ENCODE measurements at regions not wholly inside any gene's neighbourhood (a gene's known extent, or its start where the extent isn't known, plus 50 kb on each side); places are given as distances from the start of the nearest gene placed in this dataset.

- TF ChIP-seq PHB2 (IDR thresholded peaks at IDR 0.05; ENCODE audit: low read depth) (no peak), ZNF668 (CRISPR knock-in tag; IDR thresholded peaks at IDR 0.05) (no peak), RCOR1 (IDR thresholded peaks at IDR 0.05; ENCODE audit: borderline replicate concordance in 1 of 2, low read depth in 2 of 2, low read length in 2 of 2) (no peak), FOXA1 (IDR thresholded peaks at IDR 0.05; ENCODE audit: borderline replicate concordance) (no peak), GABPA (tag; conservative IDR thresholded peaks at IDR 0.05; ENCODE audit: low read depth) (no peak), CC2D1A (IDR thresholded peaks at IDR 0.05) (no peak), CEBPB (tag; IDR thresholded peaks at IDR 0.05) (no peak), NR2C2 (CRISPR knock-in tag; IDR thresholded peaks at IDR 0.05) (no peak), NR2C2 (tag; IDR thresholded peaks at IDR 0.05) (no peak), EZH2 (IDR thresholded peaks at IDR 0.05; ENCODE audit: borderline replicate concordance, low read depth, low read length) (no peak)
- TF ChIP-seq, protein P1, sequence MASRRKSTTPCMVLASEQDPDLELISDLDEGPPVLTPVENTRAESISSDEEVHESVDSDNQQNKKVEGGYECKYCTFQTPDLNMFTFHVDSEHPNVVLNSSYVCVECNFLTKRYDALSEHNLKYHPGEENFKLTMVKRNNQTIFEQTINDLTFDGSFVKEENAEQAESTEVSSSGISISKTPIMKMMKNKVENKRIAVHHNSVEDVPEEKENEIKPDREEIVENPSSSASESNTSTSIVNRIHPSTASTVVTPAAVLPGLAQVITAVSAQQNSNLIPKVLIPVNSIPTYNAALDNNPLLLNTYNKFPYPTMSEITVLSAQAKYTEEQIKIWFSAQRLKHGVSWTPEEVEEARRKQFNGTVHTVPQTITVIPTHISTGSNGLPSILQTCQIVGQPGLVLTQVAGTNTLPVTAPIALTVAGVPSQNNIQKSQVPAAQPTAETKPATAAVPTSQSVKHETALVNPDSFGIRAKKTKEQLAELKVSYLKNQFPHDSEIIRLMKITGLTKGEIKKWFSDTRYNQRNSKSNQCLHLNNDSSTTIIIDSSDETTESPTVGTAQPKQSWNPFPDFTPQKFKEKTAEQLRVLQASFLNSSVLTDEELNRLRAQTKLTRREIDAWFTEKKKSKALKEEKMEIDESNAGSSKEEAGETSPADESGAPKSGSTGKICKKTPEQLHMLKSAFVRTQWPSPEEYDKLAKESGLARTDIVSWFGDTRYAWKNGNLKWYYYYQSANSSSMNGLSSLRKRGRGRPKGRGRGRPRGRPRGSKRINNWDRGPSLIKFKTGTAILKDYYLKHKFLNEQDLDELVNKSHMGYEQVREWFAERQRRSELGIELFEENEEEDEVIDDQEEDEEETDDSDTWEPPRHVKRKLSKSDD (conservative IDR thresholded peaks at IDR 0.05; ENCODE audit: low read length): no peak
- TF ChIP-seq, protein P2, sequence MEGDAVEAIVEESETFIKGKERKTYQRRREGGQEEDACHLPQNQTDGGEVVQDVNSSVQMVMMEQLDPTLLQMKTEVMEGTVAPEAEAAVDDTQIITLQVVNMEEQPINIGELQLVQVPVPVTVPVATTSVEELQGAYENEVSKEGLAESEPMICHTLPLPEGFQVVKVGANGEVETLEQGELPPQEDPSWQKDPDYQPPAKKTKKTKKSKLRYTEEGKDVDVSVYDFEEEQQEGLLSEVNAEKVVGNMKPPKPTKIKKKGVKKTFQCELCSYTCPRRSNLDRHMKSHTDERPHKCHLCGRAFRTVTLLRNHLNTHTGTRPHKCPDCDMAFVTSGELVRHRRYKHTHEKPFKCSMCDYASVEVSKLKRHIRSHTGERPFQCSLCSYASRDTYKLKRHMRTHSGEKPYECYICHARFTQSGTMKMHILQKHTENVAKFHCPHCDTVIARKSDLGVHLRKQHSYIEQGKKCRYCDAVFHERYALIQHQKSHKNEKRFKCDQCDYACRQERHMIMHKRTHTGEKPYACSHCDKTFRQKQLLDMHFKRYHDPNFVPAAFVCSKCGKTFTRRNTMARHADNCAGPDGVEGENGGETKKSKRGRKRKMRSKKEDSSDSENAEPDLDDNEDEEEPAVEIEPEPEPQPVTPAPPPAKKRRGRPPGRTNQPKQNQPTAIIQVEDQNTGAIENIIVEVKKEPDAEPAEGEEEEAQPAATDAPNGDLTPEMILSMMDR (IDR thresholded peaks at IDR 0.05 in 2 of 3, conservative IDR thresholded peaks at IDR 0.05 in 1 of 3; ENCODE audit: insufficient read depth in 2 of 3, low read depth in 1 of 3, low read length in 3 of 3): no peak
- TF ChIP-seq, protein P3, sequence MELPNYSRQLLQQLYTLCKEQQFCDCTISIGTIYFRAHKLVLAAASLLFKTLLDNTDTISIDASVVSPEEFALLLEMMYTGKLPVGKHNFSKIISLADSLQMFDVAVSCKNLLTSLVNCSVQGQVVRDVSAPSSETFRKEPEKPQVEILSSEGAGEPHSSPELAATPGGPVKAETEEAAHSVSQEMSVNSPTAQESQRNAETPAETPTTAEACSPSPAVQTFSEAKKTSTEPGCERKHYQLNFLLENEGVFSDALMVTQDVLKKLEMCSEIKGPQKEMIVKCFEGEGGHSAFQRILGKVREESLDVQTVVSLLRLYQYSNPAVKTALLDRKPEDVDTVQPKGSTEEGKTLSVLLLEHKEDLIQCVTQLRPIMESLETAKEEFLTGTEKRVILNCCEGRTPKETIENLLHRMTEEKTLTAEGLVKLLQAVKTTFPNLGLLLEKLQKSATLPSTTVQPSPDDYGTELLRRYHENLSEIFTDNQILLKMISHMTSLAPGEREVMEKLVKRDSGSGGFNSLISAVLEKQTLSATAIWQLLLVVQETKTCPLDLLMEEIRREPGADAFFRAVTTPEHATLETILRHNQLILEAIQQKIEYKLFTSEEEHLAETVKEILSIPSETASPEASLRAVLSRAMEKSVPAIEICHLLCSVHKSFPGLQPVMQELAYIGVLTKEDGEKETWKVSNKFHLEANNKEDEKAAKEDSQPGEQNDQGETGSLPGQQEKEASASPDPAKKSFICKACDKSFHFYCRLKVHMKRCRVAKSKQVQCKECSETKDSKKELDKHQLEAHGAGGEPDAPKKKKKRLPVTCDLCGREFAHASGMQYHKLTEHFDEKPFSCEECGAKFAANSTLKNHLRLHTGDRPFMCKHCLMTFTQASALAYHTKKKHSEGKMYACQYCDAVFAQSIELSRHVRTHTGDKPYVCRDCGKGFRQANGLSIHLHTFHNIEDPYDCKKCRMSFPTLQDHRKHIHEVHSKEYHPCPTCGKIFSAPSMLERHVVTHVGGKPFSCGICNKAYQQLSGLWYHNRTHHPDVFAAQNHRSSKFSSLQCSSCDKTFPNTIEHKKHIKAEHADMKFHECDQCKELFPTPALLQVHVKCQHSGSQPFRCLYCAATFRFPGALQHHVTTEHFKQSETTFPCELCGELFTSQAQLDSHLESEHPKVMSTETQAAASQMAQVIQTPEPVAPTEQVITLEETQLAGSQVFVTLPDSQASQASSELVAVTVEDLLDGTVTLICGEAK (IDR thresholded peaks at IDR 0.05): no peak
- TF ChIP-seq, protein P3 (CRISPR knock-in tag; IDR thresholded peaks at IDR 0.05): no peak
Observed at GRCh38 chr5:82591021-82591515, 312.9 kb upstream of the RPS23 start.
